ENCODE measurements at regions not wholly inside any gene's neighbourhood (a gene's known extent, or its start where the extent isn't known, plus 50 kb on each side); places are given as distances from the start of the nearest gene placed in this dataset.

GRCh38 chr14:25522116-25522515 is 472.2 kb upstream of the STXBP6 start:
- H3K4me3 ChIP-seq (ENCODE audit: low read depth, low read length) = no peak overlapping the region
- TF ChIP-seq CTCF (IDR thresholded peaks at IDR 0.05; ENCODE audit: control insufficient read depth, extremely low read depth, insufficient read depth) = no peak
- DNase-seq (ENCODE audit: low read depth) = no peak

- no peak for TF ChIP-seq CTCF (IDR thresholded peaks at IDR 0.05; ENCODE audit: control insufficient read depth, extremely low read depth, insufficient read depth)
- peak; percentile 54 for DNase-seq (ENCODE audit: low read depth)
- no peak overlapping the region for H3K4me3 ChIP-seq (ENCODE audit: low read depth, low read length)
Observed at GRCh38 chr14:25521616-25522015, 471.7 kb upstream of the STXBP6 start.

- no peak for DNase-seq (ENCODE audit: low read depth)
- H3K4me3 ChIP-seq (ENCODE audit: low read depth, low read length) = no peak overlapping the region
- no peak for TF ChIP-seq CTCF (IDR thresholded peaks at IDR 0.05; ENCODE audit: control insufficient read depth, extremely low read depth, insufficient read depth)
Observed at GRCh38 chr14:25520821-25521220, 470.9 kb upstream of the STXBP6 start.

GRCh38 chr14:25518364-25518763 is 468.4 kb upstream of the STXBP6 start:
- no peak for DNase-seq (ENCODE audit: low read depth)
- H3K4me3 ChIP-seq (ENCODE audit: low read depth, low read length) = no peak overlapping the region
- TF ChIP-seq CTCF (IDR thresholded peaks at IDR 0.05; ENCODE audit: control insufficient read depth, extremely low read depth, insufficient read depth) = no peak

GRCh38 chr14:25516838-25517237 is 466.9 kb upstream of the STXBP6 start:
- no peak overlapping the region for H3K4me3 ChIP-seq (ENCODE audit: low read depth, low read length)
- peak; percentile 43 for TF ChIP-seq CTCF (IDR thresholded peaks at IDR 0.05; ENCODE audit: control insufficient read depth, extremely low read depth, insufficient read depth)
- no peak for DNase-seq (ENCODE audit: low read depth)

- DNase-seq (ENCODE audit: low read depth) = peak; percentile 78
- no peak overlapping the region for H3K4me3 ChIP-seq (ENCODE audit: low read depth, low read length)
- TF ChIP-seq CTCF (IDR thresholded peaks at IDR 0.05; ENCODE audit: control insufficient read depth, extremely low read depth, insufficient read depth) = no peak
Observed at GRCh38 chr14:25508845-25509244, 458.9 kb upstream of the STXBP6 start.

- no peak for TF ChIP-seq CTCF (IDR thresholded peaks at IDR 0.05; ENCODE audit: control insufficient read depth, extremely low read depth, insufficient read depth)
- H3K4me3 ChIP-seq (ENCODE audit: low read depth, low read length) = no peak overlapping the region
- no peak for DNase-seq (ENCODE audit: low read depth)
Observed at GRCh38 chr14:25501749-25502148, 451.8 kb upstream of the STXBP6 start.

Measured in LNCaP clone FGC (cell line).